Inflammatory macrophage treated with lipopolysaccharide for 1 hour (primary cell): ENCODE measurements at regions not wholly inside any gene's neighbourhood (a gene's known extent, or its start where the extent isn't known, plus 50 kb on each side); places are given as distances from the start of the nearest gene placed in this dataset.

Source experiments
- DNase-seq, 2 donors: peaks; one replicate each; pipeline ENCODE4 v3.0.0-alpha.2; 2020 to 2022

- no peak for DNase-seq
Observed at GRCh38 chr11:45067966-45068365, 78.5 kb upstream of the PRDM11 start.

- DNase-seq: no peak
Observed at GRCh38 chr11:45071232-45071631, 75.2 kb upstream of the PRDM11 start.

- no peak for DNase-seq
Observed at GRCh38 chr11:45073685-45074141, 72.7 kb upstream of the PRDM11 start.

GRCh38 chr11:45075519-45075918, 70.9 kb upstream of the PRDM11 start:
- no peak for DNase-seq

GRCh38 chr11:45075952-45076351, 70.5 kb upstream of the PRDM11 start:
- DNase-seq: no peak

- no peak for DNase-seq
Observed at GRCh38 chr11:45076761-45077160, 69.7 kb upstream of the PRDM11 start.

- DNase-seq: no peak
Observed at GRCh38 chr11:45078236-45079074, 68.0 kb upstream of the PRDM11 start.

- DNase-seq: peak; percentile 43 to 65
Observed at GRCh38 chr11:45079075-45079444, 67.4 kb upstream of the PRDM11 start.

GRCh38 chr11:45079567-45079942, 66.9 kb upstream of the PRDM11 start:
- DNase-seq: no peak

- DNase-seq: peak; percentile 61 to 76
Observed at GRCh38 chr11:45079943-45080719, 66.3 kb upstream of the PRDM11 start.

GRCh38 chr11:45082744-45083543, 63.5 kb upstream of the PRDM11 start:
- DNase-seq: peak in 1 of 2 donors; percentile 49

GRCh38 chr11:45083544-45084087, 62.8 kb upstream of the PRDM11 start:
- DNase-seq: no peak

GRCh38 chr11:45085646-45086501, 60.6 kb upstream of the PRDM11 start:
- DNase-seq: no peak

- no peak for DNase-seq
Observed at GRCh38 chr11:45086526-45086925, 59.9 kb upstream of the PRDM11 start.

GRCh38 chr11:45087086-45087899, 59.1 kb upstream of the PRDM11 start:
- no peak for DNase-seq

- no peak for DNase-seq
Observed at GRCh38 chr11:45087900-45088160, 58.6 kb upstream of the PRDM11 start.

GRCh38 chr11:45089251-45089650, 57.2 kb upstream of the PRDM11 start:
- no peak for DNase-seq

- no peak for DNase-seq
Observed at GRCh38 chr11:45089676-45090499, 56.6 kb upstream of the PRDM11 start.

- no peak for DNase-seq
Observed at GRCh38 chr11:45090607-45091006, 55.8 kb upstream of the PRDM11 start.
